GM12891 (cell line): ENCODE measurements at regions not wholly inside any gene's neighbourhood (a gene's known extent, or its start where the extent isn't known, plus 50 kb on each side); places are given as distances from the start of the nearest gene placed in this dataset.

ENCODE experiments used
- PAX5 ChIP-seq: IDR thresholded peaks from 2 replicates; pipeline ENCODE4 v1.6.1; 2011; ENCODE audit warnings: low read length, moderate library complexity, mild to moderate bottlenecking; ENCODE audit not compliant: insufficient read depth, severe bottlenecking
- POLR2A ChIP-seq: IDR thresholded peaks from 2 replicates; pipeline ENCODE4 v1.6.1; 2011; ENCODE audit warnings: low read depth, low read length, control low read depth
- POLR2AphosphoS5 ChIP-seq: IDR thresholded peaks from 2 replicates; pipeline ENCODE4 v1.6.1; 2011; ENCODE audit warnings: low read depth, low read length, control low read depth
- POU2F2 ChIP-seq: IDR thresholded peaks from 2 replicates; pipeline ENCODE4 v1.6.1; 2011; ENCODE audit warnings: low read depth, mild to moderate bottlenecking, control low read depth, low read length, moderate library complexity
- SPI1 ChIP-seq: IDR thresholded peaks from 2 replicates; pipeline ENCODE4 v1.6.1; 2011; ENCODE audit warnings: low read depth, low read length, control low read depth
- TAF1 ChIP-seq: IDR thresholded peaks from 2 replicates; pipeline ENCODE4 v1.6.1; 2011; ENCODE audit warnings: low read depth, low read length, control low read depth

- TF ChIP-seq TAF1, result no peak
- TF ChIP-seq POLR2A, result no peak
- no peak for TF ChIP-seq POLR2AphosphoS5
- no peak for TF ChIP-seq SPI1
- TF ChIP-seq PAX5, result no peak
- no peak for TF ChIP-seq POU2F2
Measured at GRCh38 chr4:81826817-81827424, 355.2 kb upstream of the RASGEF1B start.
